ENCODE measurements at regions not wholly inside any gene's neighbourhood (a gene's known extent, or its start where the extent isn't known, plus 50 kb on each side); places are given as distances from the start of the nearest gene placed in this dataset.
A peak's percentile ranks its signal among the peaks of the same experiment; 100 is the strongest.
"Not testable (repeated sequence)": the region's sequence is repeated elsewhere in the genome, so short reads cannot be mapped to it uniquely, and the experiment has no call there.

GRCh38 chr6:28809947-28810658 is 113.7 kb downstream of the TRIM27 start:
- DNase-seq = no peak

- no peak for DNase-seq
Measured at GRCh38 chr6:28810659-28811053, 113.1 kb downstream of the TRIM27 start.

GRCh38 chr6:28811873-28812272 is 111.9 kb downstream of the TRIM27 start:
- DNase-seq = no peak

GRCh38 chr6:28812778-28813569 is 110.8 kb downstream of the TRIM27 start:
- no peak for DNase-seq

- DNase-seq = no peak
Measured at GRCh38 chr6:28814032-28814976, 109.5 kb downstream of the TRIM27 start.

GRCh38 chr6:28816339-28816908 is 107.4 kb downstream of the TRIM27 start:
- no peak for DNase-seq

GRCh38 chr6:28816909-28817807 is 106.6 kb downstream of the TRIM27 start:
- DNase-seq = no peak

GRCh38 chr6:28817808-28818145 is 106.0 kb downstream of the TRIM27 start:
- DNase-seq = no peak

GRCh38 chr6:28824793-28825731 is 98.7 kb downstream of the TRIM27 start:
- no peak for DNase-seq

- DNase-seq = no peak
Measured at GRCh38 chr6:28825732-28826293, 98.0 kb downstream of the TRIM27 start.

- not testable (repeated sequence) for DNase-seq
Measured at GRCh38 chr6:28831683-28832082, 92.1 kb downstream of the TRIM27 start.

GRCh38 chr6:28836703-28837102 is 87.1 kb downstream of the TRIM27 start:
- DNase-seq = not testable (repeated sequence)

GRCh38 chr6:28838289-28838633 is 85.5 kb downstream of the TRIM27 start:
- DNase-seq = peak; percentile 39

- peak; percentile 67 for DNase-seq
Measured at GRCh38 chr6:28838634-28839442, 84.9 kb downstream of the TRIM27 start.

GRCh38 chr6:28839443-28840120 is 84.2 kb downstream of the TRIM27 start:
- DNase-seq = no peak

GRCh38 chr6:28841290-28841689 is 82.5 kb downstream of the TRIM27 start:
- DNase-seq = no peak

- not testable (repeated sequence) for DNase-seq
Measured at GRCh38 chr6:28848756-28849155, 75.0 kb downstream of the TRIM27 start.
